SK-N-SH treated with all-trans-retinoic acid at 6 μM for 48 hours (cell line): ENCODE measurements at regions not wholly inside any gene's neighbourhood (a gene's known extent, or its start where the extent isn't known, plus 50 kb on each side); places are given as distances from the start of the nearest gene placed in this dataset.

Experiments
- CREB5 ChIP-seq: fragments of 250-450 bp; sonication (Bioruptor Pico); IDR thresholded peaks from 2 replicates; pipeline ENCODE4 v1.5.1; 2020; ENCODE audit warnings: low read depth, mild to moderate bottlenecking, moderate library complexity
- GLIS3 ChIP-seq: fragments of 250-450 bp; sonication (Bioruptor Pico); IDR thresholded peaks from 2 replicates; pipeline ENCODE4 v1.5.0; 2020; ENCODE audit warnings: mild to moderate bottlenecking, moderate library complexity
- RARB ChIP-seq: fragments of 250-450 bp; sonication (Bioruptor Pico); IDR thresholded peaks from 2 replicates; pipeline ENCODE4 v1.8.0; 2021; ENCODE audit warnings: mild to moderate bottlenecking, moderate library complexity
- ZFP30 ChIP-seq: fragments of 450-650 bp; formaldehyde crosslinking; IDR thresholded peaks from 2 replicates; pipeline ENCODE4 v1.5.0; 2022; ENCODE audit warnings: mild to moderate bottlenecking, moderate library complexity

DNA sequence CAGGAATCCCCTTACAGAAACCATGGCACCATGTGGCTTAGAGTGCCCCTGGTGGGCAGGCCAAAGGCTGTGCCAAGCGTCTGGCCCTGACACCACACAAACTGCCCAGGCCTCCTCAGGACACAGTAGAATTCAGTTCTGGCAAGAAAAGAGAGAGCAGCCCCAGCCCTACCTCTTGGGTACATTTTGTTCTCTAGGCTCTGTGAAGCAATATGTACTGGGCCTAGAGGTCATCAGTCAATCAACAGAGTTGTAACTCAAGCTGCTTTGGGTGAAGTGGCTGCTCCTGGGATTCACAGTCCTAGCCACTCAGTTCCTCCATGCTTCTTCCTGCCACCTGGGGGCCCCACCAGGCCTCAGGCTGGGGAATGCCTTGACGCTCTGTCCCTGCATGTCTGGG is 158.1 kb upstream of the MAMLD1 start:
- TF ChIP-seq GLIS3 (CRISPR knock-in tag), result no peak
- no peak for TF ChIP-seq RARB (CRISPR knock-in tag)
- TF ChIP-seq ZFP30 (CRISPR knock-in tag), result no peak
- TF ChIP-seq CREB5 (CRISPR knock-in tag), result no peak
